DMS153 treated with DMSO at 0.1 percent for 48 hours (cell line): ENCODE measurements at regions not wholly inside any gene's neighbourhood (a gene's known extent, or its start where the extent isn't known, plus 50 kb on each side); places are given as distances from the start of the nearest gene placed in this dataset.

Experiments
- DNase-seq: peaks from one replicate; lab custom pipeline; 2025; ENCODE audit not compliant: unreplicated experiment; lab: John Stamatoyannopoulos, UW

DNA sequence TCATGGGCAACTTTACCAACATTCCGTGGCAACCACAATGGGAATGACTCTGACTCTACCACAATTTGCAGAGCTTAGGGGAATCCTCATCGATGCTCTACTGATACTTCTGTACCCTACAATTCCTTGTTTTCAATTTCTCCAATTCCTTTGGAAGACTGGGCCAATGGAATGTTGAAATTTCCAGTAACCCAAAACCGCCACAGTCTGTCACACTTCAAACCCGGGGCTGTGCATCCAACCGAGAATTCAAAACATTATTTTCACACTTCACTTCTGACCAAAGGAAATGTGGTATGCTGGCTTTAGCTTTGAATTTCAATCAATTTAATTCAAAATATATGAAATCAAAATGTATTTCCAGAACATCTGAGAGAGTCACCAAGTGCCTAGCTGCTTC lies 951.4 kb downstream of the VRK1 start:
- no peak for DNase-seq

DNA sequence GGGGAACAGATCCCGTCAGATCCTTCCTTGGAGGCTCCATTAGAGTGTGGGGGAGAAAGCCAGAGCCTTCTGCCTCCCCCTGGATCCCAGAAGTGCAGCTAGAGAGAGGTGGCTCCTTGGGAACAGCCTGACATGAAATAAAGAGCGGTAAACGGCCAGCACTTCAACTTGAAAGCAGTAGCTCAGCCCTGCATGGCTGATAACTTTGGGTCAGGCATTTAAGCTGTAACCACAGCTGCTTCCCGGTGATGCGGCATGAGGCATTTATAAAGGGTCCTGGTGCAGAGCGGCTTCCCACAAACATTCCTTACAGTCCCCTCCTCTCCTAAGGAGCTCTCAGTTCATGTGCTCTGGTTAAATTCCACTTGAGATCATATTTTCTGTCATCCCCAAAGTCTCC lies 960.3 kb downstream of the VRK1 start:
- DNase-seq = no peak

DNA sequence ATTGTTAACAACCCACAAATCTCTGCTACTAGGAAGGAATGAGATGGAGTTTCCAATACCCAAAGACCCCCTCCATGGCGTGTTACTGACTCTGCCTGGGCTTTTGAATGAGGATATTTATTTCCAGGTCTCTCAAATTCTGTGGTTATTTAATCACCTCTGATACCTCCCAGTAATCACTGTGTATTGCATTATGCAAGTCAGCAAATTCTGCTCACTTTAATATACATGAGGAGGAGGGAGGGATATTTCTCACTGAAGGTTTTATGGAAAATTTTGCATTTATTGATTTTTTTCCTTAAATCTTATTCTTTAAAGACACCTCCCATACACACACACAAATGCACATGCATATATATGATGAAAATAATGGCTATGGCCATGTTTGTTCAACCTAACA lies 962.9 kb downstream of the VRK1 start:
- no peak for DNase-seq

DNA sequence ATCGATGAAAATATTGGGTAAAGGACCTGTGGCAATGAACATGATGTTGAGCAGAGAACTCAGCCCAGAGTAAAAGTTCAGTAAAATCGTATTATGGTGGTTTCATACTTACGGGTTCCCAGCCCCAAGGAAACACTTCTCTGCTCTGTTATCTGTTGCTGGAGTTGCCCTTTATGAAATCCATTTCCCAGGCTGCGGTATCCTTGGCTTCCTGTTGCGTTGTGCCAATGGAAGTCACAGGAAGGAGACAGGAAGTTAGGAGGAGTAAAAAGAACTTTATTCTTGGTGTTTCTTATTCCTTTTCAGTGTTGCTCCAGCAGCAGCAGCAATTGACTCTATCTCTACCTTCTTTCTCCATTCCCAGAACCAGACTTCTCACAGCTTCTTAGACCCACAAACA lies 965.2 kb downstream of the VRK1 start:
- no peak for DNase-seq

DNA sequence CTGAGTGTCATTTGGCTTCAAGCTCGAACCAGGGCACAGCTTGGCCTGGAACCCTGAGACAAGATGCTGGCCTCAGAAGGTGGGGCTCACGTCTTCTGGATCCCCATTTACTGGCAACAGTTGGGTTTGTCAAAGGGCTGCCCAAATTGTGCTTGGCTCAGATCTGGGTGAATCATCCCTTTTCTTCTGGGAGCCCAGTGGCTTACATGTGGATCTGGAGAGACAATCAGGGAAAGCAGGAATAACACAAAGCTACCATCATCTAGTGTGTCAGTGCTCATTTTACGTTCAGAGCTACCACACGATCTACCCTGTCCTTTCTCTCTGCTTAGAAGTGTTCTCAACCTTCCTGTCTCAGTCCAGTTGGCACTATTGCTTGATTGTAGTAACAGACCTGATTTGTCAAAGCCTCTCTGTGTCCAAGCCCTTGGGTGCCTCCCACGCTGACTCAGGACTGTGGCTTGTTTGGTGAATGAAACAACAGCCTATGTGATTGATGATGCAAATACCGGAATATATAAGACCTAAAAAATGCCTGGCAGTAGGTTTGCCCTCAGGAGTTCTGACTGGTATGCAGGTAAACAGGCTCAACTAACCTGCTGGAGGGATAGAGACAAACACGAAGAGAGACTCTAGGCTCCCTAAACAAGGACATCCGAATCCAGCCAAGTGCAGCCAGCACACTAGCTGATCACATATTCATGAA lies 974.3 kb downstream of the VRK1 start:
- DNase-seq = no peak

DNA sequence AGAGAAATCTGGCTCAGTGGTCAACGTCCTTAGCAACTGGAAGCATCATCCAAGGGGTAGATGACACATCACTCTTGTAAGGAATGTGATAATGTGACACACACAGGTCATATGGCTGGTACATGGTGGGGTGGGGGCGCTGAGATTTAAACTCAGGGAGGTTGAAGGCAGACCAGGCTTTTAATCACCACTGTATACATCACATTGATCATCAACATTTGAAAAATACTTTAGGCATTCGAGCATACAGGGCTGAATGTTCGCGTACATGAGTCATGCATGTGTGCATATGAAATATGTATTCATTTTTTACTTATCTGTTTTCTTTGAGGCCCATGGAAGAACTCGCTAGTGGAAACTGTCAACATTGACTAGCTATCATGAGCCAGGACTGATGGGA lies 976.4 kb downstream of the VRK1 start:
- no peak for DNase-seq

DNA sequence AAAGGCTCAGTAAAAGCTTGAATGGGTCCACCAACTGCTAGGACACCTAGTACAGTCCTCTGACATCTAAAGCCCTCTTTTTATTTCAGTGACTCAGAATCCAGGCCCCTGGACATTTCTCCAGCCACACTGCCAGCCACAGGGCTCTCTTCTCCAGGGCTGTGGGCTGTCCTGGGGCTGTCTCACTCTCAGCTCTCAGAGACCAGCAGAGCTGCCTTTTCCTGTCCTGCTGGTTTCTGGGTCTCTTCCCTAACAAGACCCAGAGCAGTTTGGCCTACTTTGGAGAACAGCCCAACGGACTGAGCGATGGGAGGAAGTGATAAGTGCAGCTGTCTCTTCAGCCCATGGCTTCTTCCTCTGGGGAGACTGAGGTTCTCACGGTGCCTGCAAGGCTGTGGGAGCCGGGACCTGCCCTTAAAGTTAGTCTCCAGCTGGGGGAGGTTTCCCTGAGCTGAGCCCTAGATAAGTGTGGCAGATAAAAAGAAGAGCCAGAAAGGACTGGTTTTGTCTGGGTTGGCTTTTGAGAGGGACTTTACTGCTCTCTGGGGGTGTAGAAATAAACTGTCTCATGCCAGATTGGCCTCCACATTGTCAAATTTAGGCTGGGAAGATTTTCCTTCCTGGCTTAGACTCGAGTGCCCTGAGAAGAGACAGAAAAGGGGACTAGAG lies 979.8 kb downstream of the VRK1 start:
- no peak for DNase-seq

DNA sequence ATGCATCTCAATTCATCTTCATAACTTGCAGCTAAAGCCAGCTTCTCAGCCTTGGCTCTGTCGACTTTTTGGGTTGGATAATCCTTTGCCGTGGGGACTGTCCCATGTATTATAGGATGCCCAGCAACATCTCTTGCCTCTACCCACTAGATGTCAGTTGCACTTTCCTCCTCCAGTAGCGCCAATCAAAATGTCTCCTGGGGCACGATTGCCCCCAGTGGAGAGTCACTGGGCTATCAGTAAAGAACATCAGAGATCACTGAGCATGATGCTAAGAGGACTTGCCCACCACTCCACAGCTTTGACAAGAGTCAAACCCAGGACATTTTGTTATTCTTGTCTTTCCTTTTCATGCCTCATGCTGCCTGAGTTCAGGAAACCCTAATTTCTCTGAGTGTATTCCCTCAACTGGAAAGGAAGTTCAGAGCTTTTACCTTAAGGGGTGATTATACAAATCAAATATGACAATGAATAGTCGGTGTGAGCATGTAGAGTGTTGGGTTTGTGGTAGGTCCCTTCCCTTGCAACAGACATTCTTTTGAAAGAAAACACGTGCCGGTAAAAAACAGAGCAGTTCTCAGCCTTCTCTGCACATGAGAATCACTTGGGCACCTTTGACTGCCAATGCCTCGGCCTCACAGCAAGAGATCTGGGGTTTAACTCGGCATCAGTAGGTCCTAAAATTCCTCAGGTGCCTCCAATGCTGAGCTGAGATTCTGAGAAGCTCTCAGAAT lies 980.6 kb downstream of the VRK1 start:
- DNase-seq = no peak

DNA sequence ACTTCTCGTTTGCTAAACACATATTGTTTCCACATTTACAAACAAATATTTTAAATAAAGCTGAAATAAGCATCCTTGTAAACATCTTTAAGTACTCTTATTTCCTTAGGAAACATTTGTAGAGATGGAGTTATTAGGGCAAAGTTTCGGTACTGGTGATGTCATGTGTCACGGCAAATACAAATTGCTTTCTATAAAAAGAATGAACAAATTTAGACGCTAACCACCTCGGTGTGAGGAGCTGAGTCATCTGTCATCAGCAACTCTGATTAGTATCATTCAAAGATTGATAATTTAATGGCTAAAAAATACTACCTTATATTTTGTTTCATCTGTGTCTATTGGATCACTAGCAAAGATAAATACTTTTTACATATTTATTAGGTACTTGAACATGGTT lies 982.0 kb downstream of the VRK1 start:
- no peak for DNase-seq

DNA sequence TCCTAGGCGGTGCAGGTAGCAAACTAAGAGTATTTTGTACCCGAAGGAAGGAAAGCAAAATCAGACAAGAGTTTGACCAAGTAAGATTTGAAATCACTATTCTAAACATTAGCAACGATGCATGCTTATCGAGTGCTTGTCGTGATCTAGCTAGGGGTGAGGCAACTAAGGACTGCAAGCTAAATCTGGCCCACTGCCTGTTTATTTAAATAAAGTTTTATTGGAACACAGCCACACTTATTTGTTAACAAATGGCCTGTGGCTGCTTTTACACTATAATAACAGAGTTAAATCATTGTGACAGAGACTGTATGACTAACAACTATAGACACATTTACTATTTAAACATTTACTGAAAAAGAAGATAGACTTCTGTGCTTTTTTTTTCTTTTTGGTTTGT lies 983.6 kb downstream of the VRK1 start:
- no peak for DNase-seq

DNA sequence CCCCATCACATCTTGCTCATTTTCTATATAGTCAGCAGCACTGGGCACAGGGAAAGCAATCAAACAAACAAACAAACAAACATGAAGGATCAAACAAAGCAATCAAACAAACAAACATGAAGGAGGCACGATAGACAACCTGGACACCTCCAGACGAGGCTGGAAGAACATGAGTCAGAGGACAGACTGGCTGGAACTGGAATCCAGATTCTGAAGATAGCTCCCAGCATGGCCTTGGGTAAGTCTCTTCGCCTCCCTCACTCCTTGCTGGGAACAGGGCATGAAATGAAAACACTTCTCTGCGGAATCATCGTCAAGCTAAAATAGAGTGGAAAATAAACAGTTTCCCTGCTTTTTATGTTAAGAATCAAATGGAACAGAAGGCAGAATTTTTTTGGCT lies 984.8 kb downstream of the VRK1 start:
- no peak for DNase-seq

DNA sequence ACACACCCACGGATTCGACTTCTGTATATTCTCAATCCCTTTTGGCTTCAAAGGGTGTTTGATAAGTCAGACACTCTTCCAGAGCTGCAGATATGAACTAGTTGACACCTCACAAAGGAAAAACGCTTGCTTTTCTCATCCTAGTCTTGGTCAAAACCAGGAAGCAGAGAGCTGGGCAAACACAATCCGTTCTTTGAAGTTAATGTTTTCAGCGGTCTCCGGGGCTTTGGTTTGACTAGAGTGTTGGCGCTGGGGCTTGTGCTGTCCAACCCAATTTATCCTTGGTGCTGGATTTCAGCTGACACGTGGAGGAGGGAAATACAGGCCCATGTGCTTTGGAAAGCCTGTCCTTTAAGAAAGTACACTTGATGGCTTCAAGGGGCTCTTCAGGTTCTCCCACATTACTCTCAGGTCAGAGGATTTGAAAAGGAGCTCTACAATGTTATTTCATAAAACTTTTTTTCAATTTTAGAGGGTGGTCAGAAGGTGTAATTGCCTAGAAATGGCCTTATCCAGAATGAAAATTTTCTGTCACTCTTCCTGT lies 985.8 kb downstream of the VRK1 start:
- no peak for DNase-seq

DNA sequence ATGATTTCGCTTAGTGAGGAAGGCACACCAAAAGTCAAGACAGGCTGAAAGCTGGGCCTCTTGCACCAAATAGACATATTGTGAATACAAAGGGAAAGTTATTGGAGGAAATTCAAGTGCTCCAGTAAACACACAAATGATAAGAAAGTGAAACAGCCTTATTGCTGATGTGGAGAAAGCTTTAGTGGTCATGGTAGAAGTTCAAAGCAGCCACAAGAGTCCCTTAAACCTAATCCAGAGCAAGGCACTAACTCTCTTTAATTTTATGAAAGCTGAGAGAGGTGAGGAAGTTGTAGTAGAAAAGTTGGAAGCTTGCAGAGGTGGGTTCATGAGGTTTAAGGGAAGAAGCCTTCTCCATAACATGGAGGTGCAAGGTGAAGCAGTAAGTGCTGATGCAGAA lies 988.3 kb downstream of the VRK1 start:
- no peak for DNase-seq

DNA sequence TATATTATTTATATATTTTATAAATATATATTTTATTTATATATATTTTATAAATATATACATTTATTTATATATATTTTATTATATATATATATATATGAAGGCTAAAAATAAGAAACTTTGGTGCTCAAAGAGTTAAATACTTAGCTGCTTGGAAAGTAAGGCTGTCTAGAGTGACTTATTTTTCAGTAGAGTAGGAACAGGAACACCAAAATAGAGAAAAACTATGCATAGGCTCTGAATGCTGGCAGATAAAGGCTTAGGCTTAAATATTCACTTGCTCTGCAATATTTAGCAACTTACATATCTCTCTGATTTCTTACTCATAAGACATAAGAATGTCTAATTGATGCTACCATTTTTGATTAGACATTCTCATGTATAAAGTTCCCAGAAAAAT lies 991.2 kb downstream of the VRK1 start:
- no peak for DNase-seq

DNA sequence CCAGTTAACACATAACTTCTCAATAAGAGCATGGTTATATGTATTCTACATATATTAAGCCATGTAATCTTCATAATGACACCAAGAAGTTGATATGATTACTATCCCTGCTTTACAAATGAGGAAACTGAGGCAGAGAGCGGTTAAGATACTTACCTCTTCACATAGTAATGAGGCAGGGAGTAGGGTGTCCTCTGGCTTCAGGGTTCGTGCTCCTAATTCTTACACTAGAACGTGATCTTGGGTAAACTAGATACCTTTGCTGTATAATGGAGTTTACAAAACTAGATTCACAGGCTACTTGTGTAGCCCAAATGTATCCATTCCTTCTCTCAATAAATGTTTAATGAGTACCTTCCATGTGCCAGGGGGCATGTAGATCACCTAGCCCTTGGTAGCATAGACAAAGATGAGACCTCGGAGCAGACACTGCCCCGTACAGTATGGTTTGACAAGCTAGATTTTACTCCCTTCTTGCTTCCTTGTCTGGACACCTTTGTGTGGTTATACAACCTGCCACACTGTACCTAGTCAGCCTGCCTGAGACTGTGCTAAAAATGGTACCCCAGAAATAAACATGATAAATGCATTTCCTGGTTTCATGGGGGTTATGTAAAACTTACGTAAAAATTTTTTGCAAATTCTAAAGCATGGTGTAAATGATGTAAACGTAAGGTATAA lies 991.8 kb downstream of the VRK1 start:
- no peak for DNase-seq

DNA sequence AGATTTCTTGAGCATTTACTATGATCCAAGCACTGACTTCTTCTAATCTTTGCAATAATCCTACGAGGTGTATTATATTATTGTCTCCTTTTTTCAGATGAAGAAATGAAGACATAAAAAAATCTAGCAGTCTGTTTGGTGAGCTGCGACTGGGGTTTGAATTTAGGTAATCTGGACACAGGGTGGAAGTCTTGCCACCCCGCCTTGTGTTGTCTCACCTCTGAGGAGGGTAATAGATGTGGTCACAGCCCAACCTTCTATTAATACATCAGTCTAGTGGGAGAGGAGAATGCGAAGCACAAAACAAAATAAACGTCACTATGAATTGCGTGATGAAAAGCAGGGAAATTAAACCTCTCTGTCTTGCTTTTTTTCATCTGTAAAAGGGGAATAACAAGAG lies 993.9 kb downstream of the VRK1 start:
- DNase-seq = no peak

DNA sequence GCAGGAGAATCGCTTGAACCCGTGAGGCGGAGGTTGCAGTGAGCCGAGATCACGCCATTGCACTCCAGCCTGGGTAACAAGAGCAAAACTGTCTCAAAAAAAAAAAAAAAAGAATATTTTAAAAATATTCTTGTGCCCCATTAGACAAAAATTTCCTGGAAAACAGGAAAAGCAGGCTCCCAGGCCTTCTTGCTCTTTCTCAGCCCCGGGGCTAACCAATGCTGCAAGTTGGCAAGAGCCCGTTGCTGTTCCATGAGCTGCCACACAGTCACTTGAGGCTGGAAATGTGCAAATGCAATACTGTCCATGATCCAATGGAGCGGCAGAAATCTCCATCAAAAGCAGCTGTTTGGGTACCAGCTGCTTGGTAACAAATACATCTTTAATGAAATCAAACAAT lies 994.7 kb downstream of the VRK1 start:
- no peak for DNase-seq

DNA sequence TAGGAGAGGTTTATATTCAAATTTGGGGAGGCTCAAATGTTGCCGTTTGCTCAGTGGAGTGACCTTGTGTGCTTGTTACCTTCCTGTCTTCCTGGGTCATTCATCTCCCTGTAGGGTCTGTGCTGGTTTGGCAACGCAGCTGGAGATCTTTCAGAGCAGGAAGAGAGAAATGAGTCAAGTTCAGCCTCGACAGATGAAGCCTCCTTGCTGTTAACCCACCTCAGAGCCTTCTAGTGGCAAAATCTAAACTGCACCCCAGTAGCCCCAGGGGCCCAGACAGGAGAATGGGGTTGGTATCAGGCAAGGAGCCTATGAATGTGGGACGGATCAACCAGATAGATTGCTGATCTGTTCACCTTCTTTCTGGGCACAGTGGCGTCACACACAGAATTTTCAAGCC lies 999.3 kb downstream of the VRK1 start:
- DNase-seq = no peak

DNA sequence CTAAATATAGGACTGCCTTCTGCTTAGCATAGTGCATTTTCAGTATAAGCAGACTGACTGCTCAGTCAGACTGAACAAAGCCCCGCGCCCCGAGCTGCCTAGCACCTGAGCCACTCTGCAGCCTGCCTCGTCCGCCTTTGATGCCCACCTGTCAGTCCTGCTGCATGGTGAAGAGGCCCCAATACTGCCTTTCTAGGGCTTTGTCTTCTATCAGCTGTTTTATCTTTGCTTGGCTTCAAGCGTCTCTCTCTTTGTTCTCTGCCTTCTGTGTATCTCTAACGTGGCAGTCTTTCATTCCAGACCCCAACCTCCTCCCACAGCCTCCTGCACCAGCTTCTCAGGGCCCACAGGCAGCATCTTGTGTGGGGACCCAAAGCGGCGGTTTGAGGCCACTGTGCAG lies 1001.0 kb downstream of the VRK1 start:
- no peak for DNase-seq

DNA sequence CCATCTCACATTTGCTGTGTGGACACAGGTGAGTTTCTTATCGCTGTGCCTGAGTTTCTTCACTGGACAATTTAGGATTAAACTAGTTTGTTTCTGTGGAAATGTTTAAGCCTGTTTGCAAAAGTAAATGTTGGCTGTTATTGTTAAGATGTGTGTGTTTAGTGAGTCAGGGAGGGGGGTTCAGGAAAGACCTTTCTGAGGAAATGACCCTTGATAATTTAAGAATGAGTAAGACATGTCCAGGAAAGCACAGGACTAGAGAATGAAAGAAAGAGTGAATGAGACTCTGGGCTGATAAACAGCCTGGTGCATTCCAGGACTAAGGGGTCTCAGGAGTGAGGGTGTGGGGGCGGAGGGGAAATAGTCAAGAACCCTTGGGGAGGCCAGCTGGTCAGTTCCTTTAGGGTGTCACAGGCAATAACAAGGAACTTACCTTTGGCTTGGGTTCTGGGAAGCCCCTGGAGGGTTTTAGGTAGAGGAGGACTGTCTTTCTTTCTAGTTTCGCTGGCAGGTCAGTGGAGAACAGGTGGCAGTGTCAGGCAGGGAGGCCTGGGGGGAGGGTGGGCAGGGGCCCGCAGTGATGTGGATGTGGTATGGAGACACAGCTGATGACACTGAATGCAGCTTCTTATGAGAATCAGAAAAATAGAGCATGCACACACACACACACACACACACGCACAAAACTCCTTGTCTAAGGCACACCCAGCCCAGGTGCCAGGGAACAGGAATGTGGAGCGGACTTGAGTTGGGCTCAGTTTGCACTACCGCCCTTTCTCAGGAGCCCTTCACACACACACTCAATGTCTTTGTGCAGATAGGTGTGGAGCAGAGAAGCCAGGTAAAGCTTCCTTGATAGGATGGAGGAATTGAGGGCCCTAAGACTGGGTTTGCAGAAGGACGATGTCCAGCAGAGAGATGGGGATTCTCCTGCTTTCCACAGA lies 1005.5 kb downstream of the VRK1 start:
- DNase-seq = no peak
